ENCODE measurements at regions not wholly inside any gene's neighbourhood (a gene's known extent, or its start where the extent isn't known, plus 50 kb on each side); places are given as distances from the start of the nearest gene placed in this dataset.

GRCh38 chr2:22855081-22855480, 529.9 kb upstream of the KLHL29 start:
- TF ChIP-seq CEBPB (IDR thresholded peaks at IDR 0.05) (no peak), CTCF (IDR thresholded peaks at IDR 0.05) (no peak)
